HG03439 (cell line): ENCODE measurements at regions not wholly inside any gene's neighbourhood (a gene's known extent, or its start where the extent isn't known, plus 50 kb on each side); places are given as distances from the start of the nearest gene placed in this dataset.

Experiments used
- ATAC-seq: cut with Tn5 transposase; IDR thresholded peaks from one replicate; pipeline ENCODE4 v1.9.1; 2021; ENCODE audit warnings: mild to moderate bottlenecking, moderate library complexity; ENCODE audit not compliant: unreplicated experiment

DNA sequence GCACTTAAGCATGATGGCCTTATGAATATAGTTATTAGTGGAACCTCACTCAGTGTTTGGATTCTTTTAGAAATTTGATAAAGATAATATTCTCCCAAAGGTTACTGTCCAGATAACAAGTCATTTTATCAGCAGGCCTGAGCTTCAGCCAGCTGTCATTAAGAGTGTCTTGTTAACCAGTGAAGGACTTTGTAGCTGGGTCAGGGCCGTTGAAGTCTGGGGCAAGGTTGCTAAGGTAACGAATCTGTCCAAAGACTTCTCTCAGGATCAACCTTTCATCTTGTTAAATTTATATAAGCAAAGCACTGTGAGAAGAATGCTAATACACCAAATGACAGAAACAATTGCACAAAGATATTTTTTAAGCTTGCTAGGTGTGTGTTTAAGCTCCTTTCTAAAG, 271.3 kb upstream of the TMPO start:
- ATAC-seq, result no peak

DNA sequence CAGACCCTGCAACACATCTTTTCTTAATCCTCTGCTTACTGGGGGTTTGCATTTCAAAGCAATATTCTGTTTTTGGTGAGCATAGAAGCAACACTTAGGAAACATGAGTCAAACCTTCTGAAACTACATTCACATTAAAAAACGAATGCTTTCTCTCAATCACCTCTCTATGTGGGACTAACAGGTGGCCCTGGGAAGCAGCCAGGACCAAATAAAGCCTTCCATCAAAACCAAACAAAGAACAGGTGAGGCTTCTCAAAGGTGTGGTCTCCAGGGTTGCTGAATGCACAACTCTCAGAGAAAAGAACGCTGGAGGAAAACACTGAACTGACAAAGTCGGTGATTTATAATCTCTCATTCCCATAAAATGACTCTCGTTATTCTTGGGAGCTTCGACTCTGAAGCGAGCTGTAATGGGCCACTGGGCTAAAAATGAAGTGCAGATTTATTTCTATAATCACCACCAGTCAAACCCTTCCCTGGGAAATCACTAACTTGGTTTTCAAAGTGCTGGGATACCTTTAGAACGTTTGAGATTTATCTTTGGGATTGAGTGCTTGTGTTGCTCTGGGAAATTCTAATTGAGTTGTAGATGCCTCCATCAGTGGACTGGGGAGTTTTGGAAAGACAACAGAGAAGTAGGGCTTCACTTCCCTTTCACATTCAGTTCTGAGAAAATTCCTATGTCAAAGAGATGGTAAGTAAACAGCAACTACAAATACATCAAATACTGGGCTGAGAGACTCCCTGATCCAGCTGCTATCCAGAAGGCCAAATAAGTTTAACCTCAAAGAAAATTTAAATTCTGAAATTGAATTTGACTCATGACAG, 262.0 kb upstream of the TMPO start:
- no peak for ATAC-seq

DNA sequence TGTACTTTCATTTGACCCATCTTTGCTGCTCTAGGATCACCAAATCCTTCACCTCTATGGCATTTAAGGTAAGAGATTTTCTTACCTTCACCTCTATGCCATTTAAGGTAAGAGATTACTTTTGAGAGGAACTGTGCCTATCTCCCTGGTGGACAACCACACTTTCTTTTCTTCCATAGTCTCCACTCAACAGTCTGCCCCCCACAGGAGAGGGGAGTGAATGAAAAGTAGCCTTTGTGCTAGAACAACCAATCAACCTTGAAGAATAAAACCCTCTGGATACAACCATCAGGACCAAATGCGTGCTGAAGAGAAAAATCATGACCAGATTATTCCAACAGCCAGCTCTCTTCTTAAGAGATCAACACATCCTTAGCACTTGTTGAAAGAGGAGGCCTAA, 258.6 kb upstream of the TMPO start:
- ATAC-seq, result no peak

DNA sequence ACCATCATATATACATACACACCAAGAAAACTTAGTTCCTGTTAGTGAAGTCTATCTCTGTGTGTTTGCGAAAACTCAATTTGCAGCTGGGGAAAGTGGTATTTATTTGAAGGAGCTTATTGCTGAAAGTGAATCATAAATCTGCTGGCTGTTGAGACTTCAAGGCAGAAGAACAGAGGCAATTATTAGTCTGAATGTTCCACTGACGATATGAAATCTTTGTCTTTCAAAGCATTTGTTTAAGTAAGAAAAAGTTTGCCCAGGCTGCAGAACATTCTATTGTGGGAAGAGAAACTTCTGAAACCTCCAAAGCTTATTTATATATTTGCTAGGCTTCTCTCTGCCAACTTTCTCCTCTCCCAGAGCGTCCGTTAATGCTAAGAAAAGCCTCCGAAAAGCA, 255.7 kb upstream of the TMPO start:
- ATAC-seq, result no peak

DNA sequence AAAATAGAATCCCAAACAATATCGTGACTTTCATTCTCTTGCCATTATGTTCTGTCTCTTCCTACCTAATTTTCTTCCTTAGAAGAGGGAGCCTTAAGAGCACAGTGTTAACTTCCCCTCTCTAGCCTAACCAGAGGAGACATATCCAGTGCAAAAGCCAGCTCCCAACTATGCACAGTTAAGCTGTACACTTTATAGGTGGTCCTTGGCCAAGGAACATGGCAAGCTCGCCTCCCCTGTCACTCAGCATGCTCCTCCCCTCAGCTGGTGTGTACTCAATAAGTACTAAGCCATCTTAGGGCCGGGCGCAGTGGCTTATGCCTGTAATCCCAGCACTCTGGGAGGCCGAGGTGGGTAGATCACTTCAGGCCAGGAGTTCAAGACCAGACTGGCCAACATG, 255.1 kb upstream of the TMPO start:
- ATAC-seq, result no peak

DNA sequence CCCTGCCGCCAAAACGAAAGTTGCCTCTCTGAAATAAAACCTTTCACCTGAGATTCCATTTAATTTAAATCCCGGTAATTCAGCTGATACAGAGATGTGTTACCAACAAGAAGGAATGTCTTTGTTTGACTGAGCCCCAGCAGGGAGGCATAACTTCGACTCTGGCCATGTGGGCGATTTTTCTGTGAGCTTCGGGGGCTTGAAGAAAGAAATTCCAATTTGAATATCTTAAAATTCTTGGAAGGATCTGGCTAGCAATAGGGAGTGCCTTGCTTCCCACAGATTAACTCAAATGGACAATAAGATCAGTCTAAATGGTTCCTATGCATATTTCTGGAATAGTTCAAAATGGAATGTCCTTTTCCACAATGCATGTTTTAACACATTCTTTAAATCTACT, 252.5 kb upstream of the TMPO start:
- no peak for ATAC-seq

DNA sequence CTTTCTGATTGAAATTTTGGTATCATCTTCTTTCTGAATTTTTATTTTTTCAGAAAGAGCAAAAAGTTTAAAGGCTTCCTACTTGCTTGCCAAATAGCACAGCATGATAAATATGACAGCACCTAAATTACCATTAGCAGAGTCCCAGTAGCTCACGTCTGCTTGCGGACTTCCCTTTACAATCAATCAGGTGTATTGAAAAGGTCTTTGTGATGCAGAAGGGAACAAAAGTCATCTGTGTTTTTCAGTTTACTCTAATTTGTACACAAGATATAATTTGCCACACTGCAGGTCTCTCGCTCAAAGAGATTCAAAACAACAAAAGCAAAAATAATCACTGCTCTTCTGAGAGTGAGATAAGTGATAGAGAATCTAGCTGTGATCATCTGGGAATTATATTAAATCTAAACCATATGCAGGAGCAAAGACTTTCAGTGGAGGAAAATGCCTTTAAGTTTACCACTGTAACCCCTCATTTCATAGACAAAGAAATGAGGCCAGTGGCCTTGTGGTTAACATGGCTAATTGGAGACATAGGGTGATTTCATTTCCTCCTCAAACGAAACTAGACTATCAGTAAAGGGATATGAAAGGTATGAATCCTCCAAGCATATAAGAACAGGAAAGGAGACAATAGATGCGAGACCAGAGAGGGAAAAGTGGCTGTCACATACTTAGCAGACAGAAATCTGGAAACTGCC, 240.8 kb upstream of the TMPO start:
- peak; percentile 69 for ATAC-seq

DNA sequence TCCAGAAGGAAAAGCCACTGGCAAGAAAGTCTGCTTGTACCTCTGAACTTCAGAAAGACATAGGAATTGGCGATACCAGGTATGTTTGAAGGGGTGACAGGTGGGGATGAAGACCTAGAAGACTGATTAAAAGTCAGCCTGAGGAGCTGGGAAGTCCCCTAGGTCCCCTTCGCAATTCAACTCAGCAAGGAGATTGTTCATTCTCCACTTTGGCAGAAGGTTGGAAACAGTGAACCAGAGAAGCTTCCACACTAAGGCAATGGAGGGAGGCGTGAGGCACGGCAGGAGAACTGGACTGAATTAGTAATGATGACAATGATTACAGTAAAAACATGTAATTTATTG, 240.3 kb upstream of the TMPO start:
- peak; percentile 19 for ATAC-seq

DNA sequence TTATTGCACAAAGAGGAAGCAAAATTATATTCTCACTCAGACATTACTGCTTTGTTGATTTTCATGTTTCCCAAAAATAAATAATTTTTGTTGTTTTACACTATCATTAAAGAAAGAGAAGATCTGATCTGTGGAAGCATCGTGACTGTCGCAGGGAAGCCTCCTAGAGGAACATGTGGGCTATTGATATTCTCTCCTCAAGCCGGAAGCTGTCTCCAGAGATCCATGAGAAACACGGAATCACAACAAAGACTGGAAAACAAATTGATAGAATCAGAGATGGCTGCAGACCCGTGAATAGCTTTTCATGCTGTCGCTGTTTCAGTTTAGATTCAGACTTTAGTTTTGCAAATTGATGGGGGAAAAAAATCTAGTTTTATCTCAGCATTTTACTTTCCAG, 235.2 kb upstream of the TMPO start:
- no peak for ATAC-seq

DNA sequence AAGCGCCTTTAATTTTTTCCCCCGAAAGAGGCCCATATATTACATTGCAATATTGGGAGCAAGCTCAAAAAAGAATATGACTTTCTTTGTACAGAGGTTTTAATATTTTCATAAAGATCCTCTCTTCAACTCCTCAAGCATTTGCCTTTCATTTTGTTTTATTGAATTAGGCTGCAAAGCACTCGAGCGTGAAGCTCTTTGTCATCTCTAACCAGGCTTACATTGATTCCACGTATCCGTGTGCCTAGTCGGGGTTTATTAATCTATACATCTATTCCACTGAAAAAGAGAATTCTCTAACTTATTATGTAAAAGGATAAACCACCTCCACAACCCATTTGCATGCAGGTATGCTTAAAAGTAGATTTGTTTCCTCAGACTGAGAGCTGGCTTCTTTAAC, 234.8 kb upstream of the TMPO start:
- no peak for ATAC-seq

DNA sequence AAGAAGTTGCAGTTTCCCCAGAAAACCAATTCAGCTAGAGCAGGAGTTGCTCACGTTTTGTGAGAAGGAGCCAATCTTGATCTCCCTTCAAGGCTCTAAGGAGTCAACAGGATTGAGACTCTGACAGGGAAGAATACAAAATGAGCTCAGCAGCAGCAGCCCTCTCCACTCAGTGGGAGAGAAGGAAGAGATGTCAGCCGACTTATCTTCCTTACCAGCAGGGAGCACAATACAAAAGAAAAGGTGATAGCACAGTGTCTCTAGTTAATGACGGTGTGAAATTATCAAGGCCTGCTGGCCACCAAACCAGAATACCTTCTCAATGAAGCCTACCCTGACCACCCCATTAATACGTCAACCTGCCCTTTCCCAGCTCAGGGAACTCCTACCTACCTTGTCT, 223.6 kb upstream of the TMPO start:
- no peak for ATAC-seq

DNA sequence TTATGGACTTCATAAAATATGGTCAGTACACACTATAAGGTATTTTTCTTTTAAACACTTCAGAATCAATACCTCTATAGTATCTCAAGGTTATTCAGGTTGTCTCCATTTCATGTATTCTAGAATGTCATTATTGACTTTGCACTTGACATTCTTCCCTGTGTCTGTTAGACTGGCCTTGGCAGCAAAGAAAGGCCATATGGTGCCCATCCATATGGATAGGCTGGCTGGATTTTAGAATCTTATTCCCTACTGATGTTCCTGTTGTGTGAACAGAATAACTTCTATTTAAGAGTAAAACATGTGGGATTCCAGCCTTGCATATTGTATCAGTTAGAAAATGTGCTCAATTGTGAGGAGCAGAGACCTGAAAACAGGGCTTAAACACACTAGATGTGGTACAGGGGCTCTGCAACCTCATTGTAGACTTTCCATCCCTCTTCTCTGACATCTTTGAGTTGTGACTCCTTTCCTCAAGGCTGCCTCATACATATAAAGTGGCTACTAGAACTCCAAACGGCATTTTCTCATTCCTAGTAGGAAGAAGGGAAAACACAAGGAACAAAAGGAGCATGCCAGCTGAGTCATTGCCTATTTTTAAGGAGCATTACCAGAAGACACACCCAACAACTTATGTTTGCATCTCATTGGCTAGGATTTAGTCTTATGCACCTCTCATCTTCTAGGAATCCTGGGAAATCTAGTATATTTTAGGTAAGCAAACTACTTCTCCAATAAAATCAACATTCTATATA, 221.2 kb upstream of the TMPO start:
- no peak for ATAC-seq

DNA sequence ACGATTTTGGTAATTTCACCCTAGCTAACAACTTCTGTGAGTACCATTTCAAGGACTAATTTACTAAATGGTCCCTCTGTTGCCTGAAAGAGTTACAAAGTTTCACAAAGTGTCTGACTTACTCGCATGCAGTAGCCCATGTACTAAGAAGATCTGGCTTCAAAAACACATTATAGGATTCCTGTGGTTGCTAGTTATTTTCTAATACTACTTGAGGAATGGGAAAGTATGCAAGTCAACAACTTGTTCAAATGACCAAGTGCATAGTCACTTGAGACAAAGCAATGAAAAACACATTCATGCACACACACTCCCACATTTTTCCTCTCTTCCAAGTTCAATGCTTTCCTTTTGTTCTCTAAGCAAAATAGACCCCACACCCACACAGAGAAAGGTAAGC, 219.7 kb upstream of the TMPO start:
- no peak for ATAC-seq

DNA sequence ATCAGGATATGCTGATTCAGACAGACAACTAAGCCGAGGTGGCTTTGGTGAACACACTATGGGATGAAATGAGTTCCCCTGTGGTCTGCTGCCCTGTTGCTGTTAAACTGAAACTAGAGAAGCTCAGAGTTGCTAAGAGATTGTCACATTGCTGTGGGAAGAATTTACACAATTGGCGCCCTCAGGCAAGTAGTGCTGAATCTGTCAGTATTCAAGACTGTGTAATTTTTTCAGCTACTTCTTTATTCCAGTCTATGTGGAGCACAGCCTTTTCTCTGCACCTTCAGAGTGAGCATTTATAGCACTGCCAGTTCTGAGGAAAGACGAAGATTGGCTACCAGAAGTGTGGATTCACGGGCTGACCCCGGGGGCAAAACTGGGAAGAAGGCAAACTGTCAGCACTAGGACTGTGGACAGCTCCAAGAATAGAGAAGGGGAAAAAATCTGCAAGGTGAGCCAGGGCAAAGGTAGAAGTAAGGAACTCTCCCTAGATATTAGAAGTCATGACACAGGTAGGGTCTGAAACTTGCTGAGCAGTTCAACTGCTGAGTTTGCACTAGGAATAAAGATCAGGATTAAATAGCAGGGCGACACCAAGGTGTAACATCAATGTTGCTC, 218.8 kb upstream of the TMPO start:
- ATAC-seq, result no peak

DNA sequence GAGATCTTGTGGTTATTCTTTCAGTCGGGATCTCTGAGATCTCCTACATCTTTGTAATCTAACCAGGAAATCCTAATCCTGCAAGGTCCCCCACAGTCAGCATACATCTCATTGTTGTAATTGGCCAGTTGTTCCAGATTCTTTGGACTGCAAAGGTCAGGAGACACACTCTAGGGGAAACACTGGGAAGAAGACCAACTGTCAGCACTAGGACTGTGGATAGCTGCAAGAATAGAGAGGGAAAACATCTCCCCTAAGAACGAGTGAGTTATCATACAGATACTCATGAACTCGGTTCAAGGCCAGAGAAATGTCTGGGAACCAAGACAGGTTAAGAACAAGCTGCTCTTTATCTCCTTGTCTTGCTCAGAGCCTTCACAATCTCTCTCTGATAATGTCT, 217.9 kb upstream of the TMPO start:
- no peak for ATAC-seq

DNA sequence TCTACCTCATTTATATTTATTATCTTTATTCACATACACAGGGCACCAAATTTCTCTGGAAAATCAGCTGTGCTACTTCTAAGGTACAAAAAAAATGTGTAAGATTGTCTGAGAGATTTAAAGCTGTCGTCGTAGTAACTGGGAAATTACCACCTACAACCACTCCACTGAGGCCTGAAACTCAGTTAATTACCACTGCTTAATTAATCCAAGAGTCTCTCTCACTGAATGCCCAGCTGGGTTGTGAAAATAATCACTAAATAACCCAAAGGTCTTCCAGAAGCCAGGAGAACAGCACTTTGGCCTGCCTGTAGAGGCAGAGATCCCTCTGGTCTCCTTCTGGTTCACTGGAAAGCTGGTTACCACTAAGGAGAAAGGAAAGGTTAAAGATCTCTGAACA, 207.2 kb upstream of the TMPO start:
- no peak for ATAC-seq

DNA sequence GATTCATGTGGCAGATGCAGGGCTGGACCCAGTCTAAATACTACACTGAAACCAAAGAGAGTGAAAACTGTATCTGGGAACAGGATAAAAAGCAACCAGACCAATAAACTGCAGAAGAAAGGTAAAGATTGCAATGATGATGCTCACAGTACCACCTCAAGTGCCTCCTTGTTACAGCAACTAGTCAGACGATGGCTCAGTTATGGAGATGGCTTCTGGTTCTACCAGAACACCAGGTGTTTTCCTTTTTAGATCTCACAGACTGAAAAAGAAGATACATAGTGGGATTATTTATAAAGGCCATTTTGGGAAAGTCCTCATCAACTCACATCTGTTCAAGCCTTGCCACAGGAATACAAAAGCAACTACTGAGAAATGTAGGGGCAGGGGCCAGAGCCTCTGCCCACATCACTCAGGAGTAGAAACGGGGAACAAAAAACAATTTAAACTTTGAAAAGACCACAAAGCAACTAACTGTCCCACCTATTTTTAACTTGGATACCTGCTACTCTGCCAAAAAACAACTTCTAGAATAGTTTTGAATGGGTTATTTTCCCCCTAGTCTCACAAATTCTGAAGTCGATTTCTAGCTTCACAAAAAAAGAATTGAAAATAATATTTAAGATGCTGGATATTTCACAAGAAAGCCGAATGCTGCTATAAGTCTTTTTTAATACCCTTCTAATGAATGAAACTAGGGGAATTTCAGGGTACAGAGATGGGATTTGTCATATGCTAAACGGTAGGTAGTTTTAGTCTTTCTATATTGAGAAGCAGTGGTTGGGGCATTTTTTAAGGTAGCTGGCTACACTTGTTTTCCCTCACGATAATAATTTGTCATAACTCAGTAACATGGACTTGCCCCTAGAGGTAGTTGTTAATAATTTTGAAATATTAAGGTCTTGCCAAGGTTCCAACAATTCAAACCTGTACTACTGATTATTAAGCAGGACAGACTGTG, 197.2 kb upstream of the TMPO start:
- no peak for ATAC-seq

DNA sequence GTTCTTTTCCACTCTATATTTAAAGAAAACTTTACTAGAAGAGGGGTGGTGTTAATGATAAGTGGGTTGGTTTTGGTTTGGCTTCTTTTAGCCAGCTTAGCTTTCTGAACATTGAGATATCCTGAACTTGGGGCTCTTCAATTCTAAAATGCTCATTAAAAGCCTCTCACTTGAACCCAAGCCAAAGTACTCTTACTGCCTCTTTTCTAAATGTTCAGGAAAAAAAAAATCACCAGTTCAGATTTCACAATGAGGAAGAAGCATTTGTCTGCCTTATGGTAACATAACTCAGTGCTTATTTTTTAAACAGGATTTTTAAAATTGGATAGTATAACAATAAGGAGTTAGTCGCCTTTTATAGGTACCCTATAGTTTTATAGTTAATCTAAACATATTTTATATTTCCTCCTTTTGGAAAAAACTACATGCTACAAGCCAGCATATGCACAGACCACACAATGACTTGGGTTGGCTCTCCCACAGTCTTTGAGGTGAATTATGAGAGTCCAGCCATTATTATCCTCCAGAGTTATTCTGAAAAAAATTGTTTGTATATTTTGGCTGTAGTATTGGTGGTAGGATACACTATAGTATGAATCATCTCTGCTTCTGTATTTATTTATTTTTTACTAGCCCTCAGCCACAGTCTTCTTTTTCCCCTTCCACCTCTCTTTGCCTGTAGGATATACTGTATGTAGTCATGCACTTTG, 195.5 kb upstream of the TMPO start:
- no peak for ATAC-seq

DNA sequence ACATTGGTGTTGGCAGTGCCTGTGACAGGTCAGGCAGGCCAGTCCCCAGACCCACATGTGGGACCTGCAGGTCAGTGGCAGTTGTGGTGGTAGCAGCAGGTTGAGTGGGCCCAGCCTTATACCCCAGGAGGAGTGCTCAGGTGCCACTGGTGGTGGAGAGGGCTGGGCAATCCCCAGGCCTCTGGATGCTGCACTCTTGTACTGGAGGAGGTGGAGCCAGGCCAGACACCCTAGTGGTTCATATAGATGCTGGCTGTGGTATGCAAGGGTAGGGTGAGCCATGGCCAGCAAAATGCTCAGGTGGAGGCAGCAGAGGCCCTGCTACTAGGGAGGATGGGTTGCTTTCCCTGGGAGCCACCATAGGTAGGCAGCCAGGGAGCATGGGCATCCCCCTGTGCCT, 190.4 kb upstream of the TMPO start:
- no peak for ATAC-seq

DNA sequence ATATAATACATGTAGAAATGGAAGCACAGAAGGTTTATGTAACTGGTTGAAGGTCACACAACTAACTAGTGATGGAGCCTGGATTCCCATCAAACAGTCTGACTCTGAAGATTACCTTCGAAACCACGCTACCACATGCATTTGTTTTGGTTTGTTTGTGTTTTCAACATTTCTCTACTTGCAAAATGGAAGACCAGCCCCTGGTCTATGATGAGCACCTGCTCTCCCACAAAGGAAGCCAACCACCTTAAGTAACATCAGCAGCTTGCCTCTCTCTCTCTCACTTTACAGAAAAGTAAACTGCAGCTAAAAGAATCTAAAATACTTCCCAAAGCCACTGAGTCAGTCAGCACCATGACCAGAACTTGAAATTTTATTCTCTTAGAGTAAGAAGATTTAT, 186.9 kb upstream of the TMPO start:
- no peak for ATAC-seq
